ES-I3 (cell line): ENCODE measurements at regions not wholly inside any gene's neighbourhood (a gene's known extent, or its start where the extent isn't known, plus 50 kb on each side); places are given as distances from the start of the nearest gene placed in this dataset.

Experiments used
- H3K36me3 ChIP-seq: 2 replicates; pipeline ENCODE4 v1.6.1; 2013; ENCODE audit warnings: mild to moderate bottlenecking, low read length, control low read depth, moderate library complexity; ENCODE audit not compliant: insufficient read depth
- H3K4me1 ChIP-seq: 2 replicates; pipeline ENCODE4 v1.6.1; 2013; ENCODE audit warnings: mild to moderate bottlenecking, control low read depth, low read length; ENCODE audit not compliant: insufficient read depth
- H3K9ac ChIP-seq: 2 replicates; pipeline ENCODE4 v1.6.1; 2013; ENCODE audit warnings: low read depth, mild to moderate bottlenecking, low read length, moderate library complexity
- H3K9me3 ChIP-seq: 2 replicates; pipeline ENCODE4 v1.6.1; 2013; ENCODE audit warnings: mild to moderate bottlenecking, low read length, moderate library complexity; ENCODE audit not compliant: control insufficient read depth, insufficient read depth

DNA sequence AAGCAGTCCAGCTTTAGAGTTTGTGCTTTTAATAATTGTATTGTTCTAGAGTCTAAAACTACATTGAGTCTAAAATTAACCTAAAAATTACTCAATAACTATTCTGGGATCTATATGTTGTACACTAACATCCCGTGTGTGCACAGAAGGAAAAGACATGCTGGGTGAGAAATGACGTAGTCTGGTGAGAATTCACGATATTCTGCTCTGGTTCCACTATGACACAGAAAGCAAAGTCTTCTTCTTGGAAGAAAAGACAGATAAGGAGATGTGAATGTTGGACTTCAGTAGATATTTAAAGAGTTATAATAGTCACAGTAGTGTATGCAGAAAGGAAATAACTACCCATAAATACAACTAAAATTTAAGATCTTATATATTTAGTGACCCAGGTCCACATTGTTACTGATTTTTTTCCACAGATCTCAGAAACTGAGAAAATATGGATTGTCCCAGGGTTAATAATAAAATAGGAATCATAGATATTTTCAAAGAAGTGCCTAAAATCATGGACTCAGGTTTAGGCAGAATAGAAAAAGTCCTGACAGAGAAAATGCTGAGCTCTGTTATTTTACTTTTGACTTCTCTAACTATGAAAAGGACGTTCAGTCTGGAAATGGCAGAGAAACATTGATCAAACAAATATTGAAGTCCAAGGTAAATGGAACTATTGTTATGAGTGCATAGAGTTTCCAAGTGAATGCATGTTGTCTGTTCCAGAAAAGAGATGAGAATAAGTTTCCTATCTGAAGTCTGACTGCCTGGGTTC is 170.7 kb downstream of the ANKRD50 start:
- no peak overlapping the region for H3K9ac ChIP-seq
- no peaks in the 10 kb centered on the region; the same call in 1 of the 2 replicates for H3K9me3 ChIP-seq
- no peaks in the 10 kb centered on the region for H3K36me3 ChIP-seq
- H3K4me1 ChIP-seq, result no peaks in the 10 kb centered on the region

DNA sequence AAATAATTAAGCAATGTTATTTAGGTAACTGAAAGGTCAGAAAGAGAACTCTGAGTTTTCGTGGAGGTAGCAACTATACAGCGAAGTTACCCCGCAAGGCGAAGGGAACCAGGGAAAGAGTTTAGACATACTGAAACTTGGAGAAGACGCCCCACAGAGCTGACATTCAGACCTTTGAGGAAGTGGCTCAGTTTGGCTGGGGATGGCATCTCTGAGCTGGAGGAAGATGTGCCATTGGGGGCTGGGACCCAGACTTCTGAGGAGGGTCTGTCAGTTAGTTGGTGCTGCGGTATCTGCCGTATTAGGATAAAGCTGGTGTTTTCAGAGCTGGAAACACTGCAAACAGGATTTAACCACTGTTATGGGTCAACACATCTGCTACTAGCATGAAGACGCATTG is 156.6 kb downstream of the ANKRD50 start:
- no peak overlapping the region for H3K9ac ChIP-seq

DNA sequence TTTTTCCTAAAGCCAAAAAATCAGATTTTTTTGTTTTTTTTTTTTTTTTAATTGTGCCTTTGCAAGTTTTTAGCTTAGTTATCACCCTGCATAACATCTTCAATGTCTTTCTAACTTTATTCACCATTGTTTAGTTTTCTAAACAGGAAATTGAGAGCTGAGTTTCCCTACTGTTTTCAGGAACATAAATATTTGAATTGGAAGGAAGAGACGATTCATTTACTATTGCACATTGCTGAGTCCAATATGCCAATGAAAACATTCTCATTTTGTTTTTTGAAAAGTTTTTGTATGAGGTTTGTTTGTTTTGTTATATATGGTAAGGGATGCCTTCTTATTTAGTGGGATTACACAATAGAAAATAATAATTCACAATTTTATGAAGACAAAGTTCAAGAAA is 148.4 kb downstream of the ANKRD50 start:
- H3K9me3 ChIP-seq, result no peaks in the 10 kb centered on the region
- H3K9ac ChIP-seq, result no peak overlapping the region
- no peaks in the 10 kb centered on the region for H3K36me3 ChIP-seq
- H3K4me1 ChIP-seq, result peaks cover 8% of the 10 kb centered on the region; the same call in 1 of the 2 replicates

More for the DNA sequence above, 156.6 kb downstream of the ANKRD50 start:
- no peaks in the 10 kb centered on the region; the same call in 1 of the 2 replicates for H3K9me3 ChIP-seq
- H3K36me3 ChIP-seq, result no peaks in the 10 kb centered on the region
- H3K4me1 ChIP-seq, result no peaks in the 10 kb centered on the region

DNA sequence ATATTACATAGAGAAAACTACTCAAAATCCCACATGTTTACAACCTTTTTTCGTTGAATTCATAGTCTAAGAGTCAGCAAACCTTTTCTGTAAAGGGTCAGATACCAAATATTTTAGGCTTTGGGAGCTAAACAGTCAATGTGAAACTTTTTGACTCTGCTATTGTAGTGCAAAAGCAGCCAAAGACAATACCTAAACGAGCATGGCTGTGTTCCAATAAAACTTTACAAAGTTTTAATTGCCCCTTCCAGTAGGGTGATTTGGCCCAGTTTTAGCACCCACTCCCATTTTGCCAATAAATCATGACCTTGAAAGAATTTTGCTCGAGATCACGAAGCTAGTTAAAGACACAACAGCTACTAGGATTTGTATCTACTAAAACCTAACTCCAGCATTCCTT is 147.2 kb downstream of the ANKRD50 start:
- no peaks in the 10 kb centered on the region for H3K36me3 ChIP-seq
- peaks cover 8% of the 10 kb centered on the region; the same call in 1 of the 2 replicates for H3K4me1 ChIP-seq
- no peak overlapping the region for H3K9ac ChIP-seq
- H3K9me3 ChIP-seq, result no peaks in the 10 kb centered on the region

DNA sequence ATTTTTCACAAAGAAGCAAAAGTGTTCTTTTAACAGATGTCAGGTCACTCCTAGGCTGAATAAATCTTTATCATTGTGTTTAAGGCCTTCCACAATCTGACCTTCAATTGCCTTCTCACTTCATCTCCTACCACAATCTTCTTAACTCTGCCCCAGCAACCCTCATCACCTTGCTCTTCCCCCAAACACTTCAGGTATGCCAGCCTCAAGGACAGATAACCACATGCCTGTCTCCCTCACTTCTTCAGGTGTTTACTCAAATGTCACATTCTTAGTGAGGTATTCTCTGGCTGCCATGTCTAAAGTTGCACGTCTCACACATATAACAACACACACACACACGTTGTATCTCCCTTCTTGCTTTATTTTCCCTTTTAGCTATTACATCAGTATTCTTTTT is 146.5 kb downstream of the ANKRD50 start:
- Histone ChIP-seq H3K9ac (no peak overlapping the region), H3K36me3 (no peaks in the 10 kb centered on the region), H3K4me1 (peaks cover 8% of the 10 kb centered on the region; the same call in 1 of the 2 replicates), H3K9me3 (no peaks in the 10 kb centered on the region)

DNA sequence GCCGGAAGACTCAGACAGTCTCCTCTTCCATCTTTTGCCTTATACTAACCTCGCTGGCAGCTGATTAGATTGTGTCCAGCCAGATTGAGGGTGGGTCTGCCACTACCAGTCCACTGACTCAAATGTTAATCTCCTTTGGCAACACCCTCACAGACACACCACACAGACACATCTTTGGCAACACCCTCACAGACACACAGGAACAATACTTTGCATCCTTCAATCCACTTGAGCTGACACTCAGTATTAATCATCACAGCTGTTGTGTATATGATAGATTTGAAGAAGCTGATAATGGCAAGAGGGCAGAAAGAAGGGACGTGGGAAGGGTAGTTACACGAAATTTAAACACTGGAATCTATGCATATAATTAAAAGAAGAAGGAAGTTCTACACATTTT is 139.5 kb downstream of the ANKRD50 start:
- no peaks in the 10 kb centered on the region for H3K4me1 ChIP-seq
- no peaks in the 10 kb centered on the region for H3K36me3 ChIP-seq
- no peaks in the 10 kb centered on the region for H3K9me3 ChIP-seq
- H3K9ac ChIP-seq, result no peak overlapping the region

DNA sequence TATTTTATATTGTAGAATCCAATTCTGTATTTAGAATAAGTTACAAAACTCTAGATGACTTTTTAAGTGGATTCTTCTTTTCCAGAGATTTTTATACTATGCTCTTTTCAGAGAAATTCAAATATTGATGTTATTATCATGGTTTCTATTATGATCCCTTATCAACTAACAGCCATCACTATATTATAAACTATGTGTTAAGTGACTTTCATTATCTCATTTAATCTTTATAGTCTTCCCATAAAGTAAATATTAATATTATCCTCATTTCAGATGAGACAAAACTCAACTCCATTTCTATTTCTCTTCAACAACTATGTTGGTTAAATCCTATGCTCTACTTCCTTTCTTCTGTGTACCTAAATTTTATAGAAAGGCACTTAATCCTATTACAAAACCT is 132.6 kb downstream of the ANKRD50 start:
- no peaks in the 10 kb centered on the region for H3K36me3 ChIP-seq
- H3K9me3 ChIP-seq, result peaks cover 10% of the 10 kb centered on the region
- H3K4me1 ChIP-seq, result no peaks in the 10 kb centered on the region
- H3K9ac ChIP-seq, result no peak overlapping the region

DNA sequence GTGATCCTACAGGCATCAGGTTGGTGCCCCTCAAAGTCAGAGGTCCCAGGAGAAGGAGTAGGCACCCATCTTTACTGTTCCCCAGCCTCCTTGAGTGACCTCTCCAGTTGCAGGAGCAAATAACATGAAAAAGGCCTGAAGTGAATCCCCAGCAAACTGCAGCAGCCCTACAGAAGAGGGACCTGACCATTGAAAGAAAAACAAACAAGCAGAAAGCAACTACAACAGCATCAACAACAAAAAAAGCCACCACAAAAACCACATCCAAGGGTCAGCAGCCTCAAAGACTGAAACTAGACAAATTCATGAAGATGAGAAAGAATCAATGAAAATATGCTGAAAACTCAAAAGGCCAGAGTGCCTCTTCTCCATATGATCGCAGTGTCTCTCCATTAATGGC is 128.7 kb downstream of the ANKRD50 start:
- Histone ChIP-seq H3K9me3 (peaks cover 10% of the 10 kb centered on the region), H3K36me3 (no peaks in the 10 kb centered on the region), H3K9ac (no peak overlapping the region), H3K4me1 (no peaks in the 10 kb centered on the region)

DNA sequence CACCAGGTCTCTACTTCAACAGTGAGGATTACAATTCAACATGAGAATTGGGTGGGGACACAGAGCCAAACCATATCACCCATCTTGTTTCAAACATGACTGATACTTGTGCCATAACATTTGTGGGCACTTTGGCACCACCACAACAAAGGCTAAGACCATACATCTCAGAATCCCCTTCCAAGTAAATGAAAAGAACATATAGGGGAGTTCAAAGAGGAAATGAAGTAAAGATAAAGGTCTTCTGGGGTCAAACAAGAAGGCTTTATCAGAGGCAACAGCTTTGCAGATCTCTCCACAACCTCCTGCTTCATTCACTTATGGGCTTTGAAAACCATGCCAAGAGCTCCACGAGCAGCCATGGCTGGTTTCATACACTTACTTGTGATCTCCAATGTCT is 122.7 kb downstream of the ANKRD50 start:
- Histone ChIP-seq H3K9me3 (no peaks in the 10 kb centered on the region), H3K36me3 (no peaks in the 10 kb centered on the region), H3K9ac (no peak overlapping the region), H3K4me1 (no peaks in the 10 kb centered on the region; the same call in 1 of the 2 replicates)

DNA sequence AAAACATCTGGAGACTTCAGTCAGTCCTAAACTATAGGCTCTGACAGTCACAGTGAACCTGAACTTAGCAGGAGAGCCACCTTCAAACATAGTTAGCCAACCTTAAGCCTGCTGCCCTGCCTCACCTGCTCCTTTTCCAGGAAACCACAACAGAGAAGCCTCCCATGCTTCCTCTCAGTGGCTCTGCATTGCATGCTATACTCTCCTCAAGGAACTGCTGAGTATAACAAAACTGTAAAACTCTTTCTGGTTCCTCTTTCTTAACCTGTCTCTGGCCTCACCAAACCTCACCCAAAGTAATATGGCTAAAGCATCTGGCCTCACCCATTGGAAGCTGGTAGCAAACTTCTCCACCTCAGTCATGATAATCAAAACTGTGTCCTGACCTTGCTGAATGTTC is 122.1 kb downstream of the ANKRD50 start:
- Histone ChIP-seq H3K9ac (no peak overlapping the region), H3K4me1 (no peaks in the 10 kb centered on the region; the same call in 1 of the 2 replicates), H3K9me3 (no peaks in the 10 kb centered on the region), H3K36me3 (no peaks in the 10 kb centered on the region)

DNA sequence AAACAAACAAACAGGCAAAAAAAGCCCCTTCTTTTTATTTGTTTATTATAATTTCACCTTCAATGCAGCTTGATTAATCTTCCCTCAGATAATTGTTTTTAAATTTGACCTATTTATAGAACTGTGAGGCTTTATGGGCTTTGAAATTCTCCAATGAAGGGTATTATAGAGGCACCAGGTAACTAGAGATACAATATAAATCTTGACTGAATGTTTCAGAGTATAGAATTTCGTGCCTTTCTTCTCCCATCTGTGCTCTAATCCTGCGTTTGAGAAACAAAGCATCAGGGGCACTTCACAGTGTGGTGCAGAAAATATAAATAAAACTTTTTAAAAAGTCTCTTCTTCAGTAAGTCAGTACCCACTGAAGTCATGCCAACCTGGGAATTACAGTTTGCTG is 120.9 kb downstream of the ANKRD50 start:
- Histone ChIP-seq H3K9ac (no peak overlapping the region), H3K4me1 (no peaks in the 10 kb centered on the region; the same call in 1 of the 2 replicates), H3K9me3 (no peaks in the 10 kb centered on the region), H3K36me3 (no peaks in the 10 kb centered on the region)

DNA sequence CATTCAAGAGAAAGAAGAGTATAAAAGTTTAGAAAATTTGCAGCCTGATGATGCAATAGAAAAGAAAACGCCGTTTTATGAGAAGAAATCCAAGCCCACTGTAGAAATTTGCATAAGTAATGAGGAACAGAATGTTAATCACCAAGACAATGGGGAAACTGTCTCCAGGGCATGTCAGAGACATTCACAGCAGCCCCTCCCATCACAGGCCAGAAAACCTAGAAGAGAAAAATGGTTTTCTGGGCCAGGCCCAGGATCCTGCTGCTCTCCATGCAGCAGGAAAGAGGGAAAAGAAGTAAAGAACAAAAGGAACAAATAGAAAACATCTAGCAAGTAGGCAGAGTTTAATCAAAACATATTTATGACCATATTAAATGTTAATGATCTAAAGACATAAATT is 119.0 kb downstream of the ANKRD50 start:
- no peaks in the 10 kb centered on the region; the same call in 1 of the 2 replicates for H3K4me1 ChIP-seq
- no peaks in the 10 kb centered on the region for H3K36me3 ChIP-seq
- no peak overlapping the region for H3K9ac ChIP-seq
- no peaks in the 10 kb centered on the region for H3K9me3 ChIP-seq

DNA sequence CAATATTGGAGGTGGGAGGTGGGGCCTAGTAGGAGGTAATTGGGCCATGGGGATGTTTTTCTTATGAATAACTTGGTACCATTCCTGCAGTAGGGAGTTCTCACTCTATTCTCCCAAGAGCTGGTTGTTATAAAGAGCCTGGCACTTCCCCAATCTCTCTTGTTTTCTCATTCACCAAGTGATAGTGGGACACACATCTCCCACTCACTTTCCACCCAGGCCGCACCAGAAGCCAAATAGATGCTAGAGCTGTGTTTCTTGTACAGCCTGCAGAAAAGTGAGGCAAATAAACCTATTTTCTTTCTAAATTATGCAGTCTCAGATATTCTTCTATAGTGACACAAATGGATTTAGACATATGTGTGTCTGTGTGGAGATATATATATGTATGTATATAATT is 117.6 kb downstream of the ANKRD50 start:
- no peaks in the 10 kb centered on the region for H3K9me3 ChIP-seq
- no peaks in the 10 kb centered on the region; the same call in 1 of the 2 replicates for H3K4me1 ChIP-seq
- no peak overlapping the region for H3K9ac ChIP-seq
- no peaks in the 10 kb centered on the region for H3K36me3 ChIP-seq

DNA sequence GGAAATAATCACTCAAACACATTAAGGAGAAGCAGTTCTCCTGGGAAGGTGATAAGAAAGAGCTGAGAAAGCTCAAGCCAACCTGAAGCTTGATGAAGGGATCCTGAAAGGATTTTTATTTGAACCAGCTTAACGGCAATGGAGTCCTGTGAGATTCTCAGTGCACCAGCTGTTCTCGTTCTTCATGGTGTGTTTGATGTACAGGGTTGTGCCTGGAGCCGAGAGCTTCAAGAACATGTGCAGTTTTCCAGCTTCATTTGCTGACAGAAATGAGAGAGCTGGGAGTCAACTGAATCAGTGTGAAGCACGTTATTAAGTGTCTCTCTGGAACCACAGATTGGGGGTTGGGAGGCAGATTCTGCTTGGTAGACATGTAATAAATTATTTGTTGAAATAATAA is 115.7 kb downstream of the ANKRD50 start:
- Histone ChIP-seq H3K4me1 (no peaks in the 10 kb centered on the region; the same call in 1 of the 2 replicates), H3K9ac (no peak overlapping the region), H3K9me3 (no peaks in the 10 kb centered on the region), H3K36me3 (no peaks in the 10 kb centered on the region)

DNA sequence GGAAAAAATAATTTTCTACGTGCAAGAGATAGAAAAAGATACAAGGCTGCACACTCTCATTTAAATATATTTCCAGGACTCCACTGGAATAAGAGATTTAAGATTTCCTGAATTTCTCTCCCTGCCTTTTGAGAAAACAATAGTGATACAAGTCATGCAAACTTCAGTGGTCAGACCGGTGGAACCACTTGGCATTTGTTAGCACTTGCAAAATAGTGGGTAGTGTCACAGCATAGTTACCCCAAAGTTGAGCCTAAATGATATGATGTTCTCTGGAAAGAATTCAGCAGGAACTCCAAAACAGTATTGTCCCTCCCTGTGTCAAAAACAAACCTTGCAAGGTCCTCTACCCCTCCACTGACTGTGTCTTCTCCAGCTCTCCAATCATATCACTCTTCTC is 102.3 kb downstream of the ANKRD50 start:
- no peaks in the 10 kb centered on the region for H3K36me3 ChIP-seq
- H3K9me3 ChIP-seq, result no peaks in the 10 kb centered on the region
- no peaks in the 10 kb centered on the region for H3K4me1 ChIP-seq
- no peak overlapping the region for H3K9ac ChIP-seq
